ENCODE measurements at regions not wholly inside any gene's neighbourhood (a gene's known extent, or its start where the extent isn't known, plus 50 kb on each side); places are given as distances from the start of the nearest gene placed in this dataset.

DNA sequence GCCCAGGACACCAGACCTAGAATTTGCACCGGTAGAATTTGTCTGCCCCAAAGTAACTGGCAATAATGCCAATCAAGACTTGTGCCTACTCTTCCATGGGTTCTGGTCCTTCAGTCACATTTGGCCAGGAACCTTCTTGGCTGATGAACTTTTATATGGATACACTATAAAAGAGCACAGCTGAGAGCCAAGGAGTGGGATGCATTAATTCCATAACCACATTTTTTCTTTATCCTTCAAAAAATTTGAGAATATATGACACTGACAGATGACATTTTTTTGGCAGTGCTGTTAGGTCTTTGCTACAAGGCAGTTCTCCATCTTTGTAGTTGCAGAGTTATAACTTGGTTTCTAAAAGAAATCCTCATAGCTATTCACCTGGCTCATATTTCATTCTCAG, 129.2 kb upstream of the HDAC9 start:
- Mint-ChIP-seq H3K4me3 (ENCODE audit: unreplicated experiment) (no peak overlapping the region), H3K36me3 (ENCODE audit: low read depth, unreplicated experiment) (no peaks in the 10 kb centered on the region), H3K9me3 (ENCODE audit: unreplicated experiment) (no peaks in the 10 kb centered on the region), H3K27ac (ENCODE audit: unreplicated experiment) (no peak overlapping the region), H3K4me1 (ENCODE audit: low read depth, unreplicated experiment) (peaks cover 6% of the 10 kb centered on the region), H3K27me3 (ENCODE audit: low read depth, unreplicated experiment) (no peaks in the 10 kb centered on the region)
- no peak overlapping the region for H2AFZ ChIP-seq (ENCODE audit: low read depth, low read length)
- no peak overlapping the region for H3K4me2 ChIP-seq (ENCODE audit: low read length)
- DNase-seq (ENCODE audit: low read depth), result no peak
- no peaks in the 10 kb centered on the region for H4K20me1 ChIP-seq (ENCODE audit: insufficient read depth, low read length)
- no peak overlapping the region for H3K9ac ChIP-seq (ENCODE audit: low read length)
- no peaks in the 10 kb centered on the region for H3K79me2 ChIP-seq (ENCODE audit: insufficient read depth, low read length)
- TF ChIP-seq EZH2 (IDR thresholded peaks at IDR 0.05; ENCODE audit: insufficient read depth, low read length), result no peak
- TF ChIP-seq, protein P1, sequence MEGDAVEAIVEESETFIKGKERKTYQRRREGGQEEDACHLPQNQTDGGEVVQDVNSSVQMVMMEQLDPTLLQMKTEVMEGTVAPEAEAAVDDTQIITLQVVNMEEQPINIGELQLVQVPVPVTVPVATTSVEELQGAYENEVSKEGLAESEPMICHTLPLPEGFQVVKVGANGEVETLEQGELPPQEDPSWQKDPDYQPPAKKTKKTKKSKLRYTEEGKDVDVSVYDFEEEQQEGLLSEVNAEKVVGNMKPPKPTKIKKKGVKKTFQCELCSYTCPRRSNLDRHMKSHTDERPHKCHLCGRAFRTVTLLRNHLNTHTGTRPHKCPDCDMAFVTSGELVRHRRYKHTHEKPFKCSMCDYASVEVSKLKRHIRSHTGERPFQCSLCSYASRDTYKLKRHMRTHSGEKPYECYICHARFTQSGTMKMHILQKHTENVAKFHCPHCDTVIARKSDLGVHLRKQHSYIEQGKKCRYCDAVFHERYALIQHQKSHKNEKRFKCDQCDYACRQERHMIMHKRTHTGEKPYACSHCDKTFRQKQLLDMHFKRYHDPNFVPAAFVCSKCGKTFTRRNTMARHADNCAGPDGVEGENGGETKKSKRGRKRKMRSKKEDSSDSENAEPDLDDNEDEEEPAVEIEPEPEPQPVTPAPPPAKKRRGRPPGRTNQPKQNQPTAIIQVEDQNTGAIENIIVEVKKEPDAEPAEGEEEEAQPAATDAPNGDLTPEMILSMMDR (IDR thresholded peaks at IDR 0.05; ENCODE audit: insufficient read depth, low read depth, low read length), result no peak
- no peak for FAIRE-seq
- no peaks in the 10 kb centered on the region for H3K9me3 ChIP-seq (ENCODE audit: insufficient read depth, low read depth, low read length)
- H3K27ac ChIP-seq (ENCODE audit: low read depth, low read length), result no peak overlapping the region
- H3K36me3 ChIP-seq (ENCODE audit: insufficient read depth, low read length), result no peaks in the 10 kb centered on the region
- no peaks in the 10 kb centered on the region for H3K27me3 ChIP-seq (ENCODE audit: insufficient read depth, low read length)
- H3K4me3 ChIP-seq (ENCODE audit: insufficient read depth, low read depth, low read length), result no peak overlapping the region
- no peaks in the 10 kb centered on the region for H3K4me1 ChIP-seq (ENCODE audit: insufficient read depth, low read length)

DNA sequence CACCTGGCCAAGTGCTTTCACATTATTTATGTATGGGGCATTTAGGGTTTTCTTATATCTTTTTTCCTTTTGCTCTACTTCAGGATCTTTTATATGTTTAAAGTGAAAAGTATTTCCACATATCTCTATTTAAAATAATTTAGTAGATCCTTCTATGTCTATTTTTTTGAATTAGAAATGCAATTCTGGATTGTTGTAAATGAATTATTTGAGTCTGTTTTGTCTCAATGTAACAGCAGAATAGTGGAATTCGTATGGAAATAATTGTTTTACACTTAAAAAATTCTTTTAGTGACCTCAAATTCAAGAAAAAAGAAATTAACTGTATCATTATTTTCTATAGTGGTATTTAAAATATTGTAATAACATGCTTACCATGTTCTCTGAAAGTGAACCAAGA, 126.5 kb upstream of the HDAC9 start:
- no peak for FAIRE-seq
- Mint-ChIP-seq H3K27ac (ENCODE audit: unreplicated experiment) (no peak overlapping the region), H3K4me3 (ENCODE audit: unreplicated experiment) (no peak overlapping the region), H3K36me3 (ENCODE audit: low read depth, unreplicated experiment) (no peaks in the 10 kb centered on the region), H3K4me1 (ENCODE audit: low read depth, unreplicated experiment) (no peaks in the 10 kb centered on the region), H3K9me3 (ENCODE audit: unreplicated experiment) (no peaks in the 10 kb centered on the region), H3K27me3 (ENCODE audit: low read depth, unreplicated experiment) (no peaks in the 10 kb centered on the region)
- Histone ChIP-seq H3K36me3 (ENCODE audit: insufficient read depth, low read length) (no peaks in the 10 kb centered on the region), H3K4me2 (ENCODE audit: low read length) (no peak overlapping the region), H3K27ac (ENCODE audit: low read depth, low read length) (no peak overlapping the region), H3K4me3 (ENCODE audit: insufficient read depth, low read depth, low read length) (no peak overlapping the region), H2AFZ (ENCODE audit: low read depth, low read length) (no peak overlapping the region), H3K4me1 (ENCODE audit: insufficient read depth, low read length) (no peaks in the 10 kb centered on the region), H3K9ac (ENCODE audit: low read length) (no peak overlapping the region), H3K27me3 (ENCODE audit: insufficient read depth, low read length) (no peaks in the 10 kb centered on the region), H3K9me3 (ENCODE audit: insufficient read depth, low read depth, low read length) (no peaks in the 10 kb centered on the region), H3K79me2 (ENCODE audit: insufficient read depth, low read length) (no peaks in the 10 kb centered on the region), H4K20me1 (ENCODE audit: insufficient read depth, low read length) (no peaks in the 10 kb centered on the region)
- TF ChIP-seq, protein P1 (IDR thresholded peaks at IDR 0.05; ENCODE audit: insufficient read depth, low read depth, low read length), result no peak
- TF ChIP-seq EZH2 (IDR thresholded peaks at IDR 0.05; ENCODE audit: insufficient read depth, low read length), result no peak
- no peak for DNase-seq (ENCODE audit: low read depth)

DNA sequence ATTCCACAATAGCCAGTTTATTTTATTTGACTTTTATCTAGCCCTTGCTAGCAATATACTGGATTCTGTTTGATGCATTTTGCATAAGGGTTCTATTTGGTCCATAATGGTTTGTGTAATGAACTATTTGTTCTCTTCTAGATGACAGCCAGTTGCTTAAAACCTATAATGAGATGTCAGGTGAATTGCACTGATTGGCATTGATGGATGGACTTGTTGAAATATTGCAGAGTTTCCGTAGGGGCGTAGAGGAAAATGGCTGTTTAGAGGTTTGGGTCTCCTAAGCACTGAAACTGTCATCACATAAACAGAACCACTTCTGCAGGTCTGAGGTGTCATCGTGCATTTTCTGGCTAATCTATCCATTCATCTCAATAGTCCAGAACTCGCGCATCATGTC, 124.9 kb upstream of the HDAC9 start:
- Mint-ChIP-seq H3K4me3 (ENCODE audit: unreplicated experiment) (no peak overlapping the region), H3K36me3 (ENCODE audit: low read depth, unreplicated experiment) (no peaks in the 10 kb centered on the region), H3K9me3 (ENCODE audit: unreplicated experiment) (no peaks in the 10 kb centered on the region), H3K27ac (ENCODE audit: unreplicated experiment) (no peak overlapping the region), H3K27me3 (ENCODE audit: low read depth, unreplicated experiment) (no peaks in the 10 kb centered on the region), H3K4me1 (ENCODE audit: low read depth, unreplicated experiment) (no peaks in the 10 kb centered on the region)
- no peaks in the 10 kb centered on the region for H3K36me3 ChIP-seq (ENCODE audit: insufficient read depth, low read length)
- H3K9ac ChIP-seq (ENCODE audit: low read length), result no peak overlapping the region
- H3K4me1 ChIP-seq (ENCODE audit: insufficient read depth, low read length), result no peaks in the 10 kb centered on the region
- no peaks in the 10 kb centered on the region for H4K20me1 ChIP-seq (ENCODE audit: insufficient read depth, low read length)
- no peaks in the 10 kb centered on the region for H3K79me2 ChIP-seq (ENCODE audit: insufficient read depth, low read length)
- no peak overlapping the region for H3K27ac ChIP-seq (ENCODE audit: low read depth, low read length)
- no peaks in the 10 kb centered on the region for H3K27me3 ChIP-seq (ENCODE audit: insufficient read depth, low read length)
- FAIRE-seq (no peak), DNase-seq (ENCODE audit: low read depth) (no peak)
- no peak for TF ChIP-seq EZH2 (IDR thresholded peaks at IDR 0.05; ENCODE audit: insufficient read depth, low read length)
- TF ChIP-seq, protein P1 (IDR thresholded peaks at IDR 0.05; ENCODE audit: insufficient read depth, low read depth, low read length), result no peak
- no peak overlapping the region for H3K4me3 ChIP-seq (ENCODE audit: insufficient read depth, low read depth, low read length)
- no peak overlapping the region for H2AFZ ChIP-seq (ENCODE audit: low read depth, low read length)
- H3K9me3 ChIP-seq (ENCODE audit: insufficient read depth, low read depth, low read length), result no peaks in the 10 kb centered on the region
- H3K4me2 ChIP-seq (ENCODE audit: low read length), result no peak overlapping the region

All from astrocyte (in vitro differentiated cells and primary cell).